Kidney (tissue), 13 donors: ENCODE measurements at regions not wholly inside any gene's neighbourhood (a gene's known extent, or its start where the extent isn't known, plus 50 kb on each side); places are given as distances from the start of the nearest gene placed in this dataset.

Experiments used
- DNase-seq, 5 donors: peaks; one replicate each; pipeline ENCODE4 v3.0.0-alpha.2; 2013 to 2020
- FAIRE-seq: peaks from 2 replicates; lab custom pipeline; 2012; peaks lifted over from hg19 to GRCh38; lab: Jason Lieb, UNC
- H3K27ac ChIP-seq, 2 donors: one replicate each; pipeline ENCODE4 v1.7.0; 2013; ENCODE audit warnings: low read depth in 2 of 2, low read length in 2 of 2, inconsistent platforms in 1 of 2
- H3K27me3 ChIP-seq: one replicate; pipeline ENCODE4 v1.7.1; 2013; ENCODE audit warnings: low read length, inconsistent platforms; ENCODE audit not compliant: control insufficient read depth, insufficient read depth
- H3K36me3 ChIP-seq, 3 donors: one replicate each; pipeline versions ENCODE4 v1.7.0 to v1.7.1; 2013; ENCODE audit warnings: low read length in 3 of 3, control low read depth in 1 of 3, inconsistent platforms in 1 of 3; ENCODE audit not compliant: insufficient read depth in 3 of 3, control insufficient read depth in 2 of 3
- H3K4me1 ChIP-seq, 3 donors: one replicate each; pipeline versions ENCODE4 v1.7.0 to v1.7.1; 2013; ENCODE audit warnings: low read length in 3 of 3, inconsistent platforms in 1 of 3, low read depth in 1 of 3; ENCODE audit not compliant: control insufficient read depth in 2 of 3, insufficient read depth in 2 of 3
- H3K4me3 ChIP-seq, 3 donors: one replicate each; pipeline versions ENCODE4 v1.7.0 to v1.8.1; 2013; ENCODE audit warnings: low read length in 3 of 3, control low read depth in 1 of 3, inconsistent platforms in 1 of 3
- H3K9ac ChIP-seq, 3 donors: one replicate each; pipeline versions ENCODE4 v1.7.0 to v1.7.1; 2013; ENCODE audit warnings: low read length in 3 of 3, control low read depth in 1 of 3, inconsistent platforms in 1 of 3
- H3K9me3 ChIP-seq, 3 donors: one replicate each; pipeline versions ENCODE4 v1.7.0 to v1.7.1; 2013; ENCODE audit warnings: low read length in 3 of 3, control low read depth in 1 of 3, inconsistent platforms in 1 of 3; ENCODE audit not compliant: control insufficient read depth in 2 of 3, insufficient read depth in 1 of 3
- intact Hi-C: fragments of 100-400 bp; cut with DNase I; formaldehyde crosslinking; loops from one replicate; pipeline ENCODE4 v1.11.1; 2022
- TF ChIP-seq, protein P1 (sequence below): IDR thresholded peaks from 3 replicates; pipeline ENCODE4 v1.5.1; 2012; ENCODE audit warnings: mild to moderate bottlenecking, moderate library complexity, borderline replicate concordance; ENCODE audit not compliant: insufficient read depth; ENCODE audit errors: extremely low read depth
- donor health status: control.
- donor health status: control.
- donor health status: control.
- donor health status: control.
- donor health status: control.
- donor health status: DM: yes; HTN: yes; CAD: no.
- donor health status: Normal renal cell carcinoma (clear cell type).

DNA sequence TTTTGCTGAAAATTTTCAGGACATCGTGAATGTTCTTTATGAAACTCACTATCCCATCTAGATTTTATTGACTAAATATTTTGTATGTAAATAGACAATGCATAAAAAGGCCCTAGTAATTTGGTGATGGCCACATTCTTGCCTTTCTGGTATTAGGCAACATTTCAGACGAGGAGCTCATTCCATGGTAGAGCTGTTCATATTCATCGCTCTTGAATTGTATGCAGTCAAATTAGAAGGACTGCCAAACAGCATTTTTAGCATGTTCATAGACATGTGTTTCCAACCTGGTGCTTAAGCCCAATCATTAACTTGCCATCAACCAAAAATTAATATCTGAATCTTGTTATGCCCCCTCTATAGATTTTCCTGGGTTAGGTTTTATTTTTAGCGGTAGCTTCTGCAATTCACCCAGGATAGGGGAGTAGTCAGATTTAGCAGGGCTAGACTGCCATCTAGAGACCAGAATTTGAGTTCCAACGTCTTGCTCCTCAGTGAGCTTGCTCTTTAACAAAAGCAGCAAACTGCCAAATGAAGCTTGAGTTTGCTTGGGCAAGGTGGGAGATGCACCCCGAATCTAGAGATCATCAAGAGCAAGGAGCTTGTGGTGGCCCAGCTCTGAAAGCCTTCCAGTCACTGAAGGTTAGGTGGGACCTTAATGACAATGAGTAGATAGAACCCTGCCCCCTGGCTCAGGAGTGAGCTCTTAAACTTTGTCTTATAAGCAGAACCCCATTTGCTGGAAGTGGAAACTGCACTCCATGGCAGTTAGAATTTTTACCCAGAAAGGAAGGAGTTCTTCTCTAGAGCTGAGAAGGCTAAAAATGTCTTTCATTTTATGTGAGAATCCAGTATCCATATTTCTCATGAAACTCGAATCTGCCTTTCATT is 456.2 kb downstream of the RASEF start:
- Histone ChIP-seq H3K27me3 (no peaks in the 10 kb centered on the region), H3K9ac (no peak overlapping the region), H3K36me3 (no peaks in the 10 kb centered on the region), H3K27ac (no peak overlapping the region), H3K4me1 (no peaks in the 10 kb centered on the region), H3K9me3 (no peaks in the 10 kb centered on the region), H3K4me3 (no peak overlapping the region)
- intact Hi-C loops: no loop called here
- FAIRE-seq (no peak), DNase-seq (peak in 4 of 5 donors; percentile 55 to 86 (median 76))
- TF ChIP-seq, protein P1, sequence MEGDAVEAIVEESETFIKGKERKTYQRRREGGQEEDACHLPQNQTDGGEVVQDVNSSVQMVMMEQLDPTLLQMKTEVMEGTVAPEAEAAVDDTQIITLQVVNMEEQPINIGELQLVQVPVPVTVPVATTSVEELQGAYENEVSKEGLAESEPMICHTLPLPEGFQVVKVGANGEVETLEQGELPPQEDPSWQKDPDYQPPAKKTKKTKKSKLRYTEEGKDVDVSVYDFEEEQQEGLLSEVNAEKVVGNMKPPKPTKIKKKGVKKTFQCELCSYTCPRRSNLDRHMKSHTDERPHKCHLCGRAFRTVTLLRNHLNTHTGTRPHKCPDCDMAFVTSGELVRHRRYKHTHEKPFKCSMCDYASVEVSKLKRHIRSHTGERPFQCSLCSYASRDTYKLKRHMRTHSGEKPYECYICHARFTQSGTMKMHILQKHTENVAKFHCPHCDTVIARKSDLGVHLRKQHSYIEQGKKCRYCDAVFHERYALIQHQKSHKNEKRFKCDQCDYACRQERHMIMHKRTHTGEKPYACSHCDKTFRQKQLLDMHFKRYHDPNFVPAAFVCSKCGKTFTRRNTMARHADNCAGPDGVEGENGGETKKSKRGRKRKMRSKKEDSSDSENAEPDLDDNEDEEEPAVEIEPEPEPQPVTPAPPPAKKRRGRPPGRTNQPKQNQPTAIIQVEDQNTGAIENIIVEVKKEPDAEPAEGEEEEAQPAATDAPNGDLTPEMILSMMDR: peak; percentile 43

DNA sequence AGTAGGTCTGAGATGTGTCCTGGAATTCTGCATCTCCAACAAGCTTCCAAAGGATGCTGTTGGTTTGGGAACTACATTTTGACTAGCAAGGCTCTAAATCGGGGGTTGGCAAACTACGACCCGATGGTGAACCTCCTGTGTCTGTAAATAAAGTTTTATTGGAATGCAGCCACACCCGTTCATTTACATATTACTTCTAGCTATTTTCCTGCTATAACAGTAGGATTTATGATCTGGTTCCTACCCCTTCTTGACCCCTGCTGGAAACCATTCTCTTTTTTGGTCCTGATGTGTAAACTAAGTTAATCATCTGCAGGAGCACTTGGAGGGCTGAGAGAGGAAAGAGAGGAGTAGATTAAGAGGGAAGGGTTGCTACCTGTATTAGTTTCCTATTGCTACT is 454.5 kb downstream of the RASEF start:
- H3K27me3 ChIP-seq: no peaks in the 10 kb centered on the region
- H3K9me3 ChIP-seq: no peaks in the 10 kb centered on the region
- H3K36me3 ChIP-seq: no peaks in the 10 kb centered on the region
- H3K4me1 ChIP-seq: no peaks in the 10 kb centered on the region
- no peak overlapping the region for H3K27ac ChIP-seq
- H3K4me3 ChIP-seq: no peak overlapping the region
- DNase-seq (no peak), FAIRE-seq (no peak)
- TF ChIP-seq, protein P1: no peak
- intact Hi-C loops: no loop called here
- H3K9ac ChIP-seq: no peak overlapping the region

DNA sequence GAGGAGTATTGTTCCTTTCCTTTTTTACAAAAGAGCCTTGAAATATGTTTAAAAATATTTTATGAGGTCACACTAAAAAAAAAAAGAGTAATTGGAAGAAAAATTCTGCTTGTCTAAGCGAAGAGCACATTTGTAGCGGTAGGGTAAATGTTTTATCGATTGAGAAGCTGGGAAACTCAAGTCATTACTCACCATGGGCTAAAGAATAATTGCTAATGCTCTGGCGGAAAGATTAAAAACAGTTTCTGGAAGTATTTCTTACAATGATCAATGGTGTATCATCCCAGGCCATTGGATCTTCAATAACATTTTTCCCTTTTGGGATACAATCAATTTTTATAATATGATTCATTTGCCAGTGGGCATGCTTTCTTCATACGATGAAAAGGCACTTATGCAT is 450.0 kb downstream of the RASEF start:
- no peaks in the 10 kb centered on the region for H3K9me3 ChIP-seq
- H3K27me3 ChIP-seq: no peaks in the 10 kb centered on the region
- H3K4me3 ChIP-seq: no peak overlapping the region
- intact Hi-C loops: no loop called here
- H3K9ac ChIP-seq: no peak overlapping the region
- TF ChIP-seq, protein P1: no peak
- no peak for DNase-seq
- H3K4me1 ChIP-seq: no peaks in the 10 kb centered on the region
- no peak overlapping the region for H3K27ac ChIP-seq
- no peak for FAIRE-seq
- H3K36me3 ChIP-seq: no peaks in the 10 kb centered on the region
